ENCODE measurements at regions not wholly inside any gene's neighbourhood (a gene's known extent, or its start where the extent isn't known, plus 50 kb on each side); places are given as distances from the start of the nearest gene placed in this dataset.

- no peak for DNase-seq
Observed at GRCh38 chr6:170025935-170026750, 264.7 kb downstream of the DLL1 start.

GRCh38 chr6:170025341-170025911 lies 265.5 kb downstream of the DLL1 start:
- DNase-seq: no peak

GRCh38 chr6:170024940-170025339 lies 265.9 kb downstream of the DLL1 start:
- no peak for DNase-seq

GRCh38 chr6:170023620-170024521 lies 267.0 kb downstream of the DLL1 start:
- DNase-seq: no peak

- DNase-seq: no peak
Observed at GRCh38 chr6:170022827-170023619, 267.9 kb downstream of the DLL1 start.

GRCh38 chr6:170022291-170022722 lies 268.6 kb downstream of the DLL1 start:
- no peak for DNase-seq

GRCh38 chr6:170021579-170021978 lies 269.3 kb downstream of the DLL1 start:
- DNase-seq: no peak

- no peak for DNase-seq
Observed at GRCh38 chr6:170019818-170020583, 268.6 kb downstream of the ERMARD start.

GRCh38 chr6:170018936-170019817 lies 267.8 kb downstream of the ERMARD start:
- DNase-seq: no peak

GRCh38 chr6:170018422-170018935 lies 267.1 kb downstream of the ERMARD start:
- DNase-seq: no peak

- DNase-seq: no peak
Observed at GRCh38 chr6:170017603-170018320, 266.3 kb downstream of the ERMARD start.

GRCh38 chr6:170013815-170014214 lies 262.4 kb downstream of the ERMARD start:
- DNase-seq: no peak

GRCh38 chr6:170012037-170012330 lies 260.6 kb downstream of the ERMARD start:
- DNase-seq: no peak

- DNase-seq: no peak
Observed at GRCh38 chr6:170011204-170012036, 260.0 kb downstream of the ERMARD start.

- DNase-seq: no peak
Observed at GRCh38 chr6:170010665-170011203, 259.3 kb downstream of the ERMARD start.

- no peak for DNase-seq
Observed at GRCh38 chr6:170008294-170008785, 256.9 kb downstream of the ERMARD start.

- no peak for DNase-seq
Observed at GRCh38 chr6:170007468-170008293, 256.3 kb downstream of the ERMARD start.
